ENCODE measurements at regions not wholly inside any gene's neighbourhood (a gene's known extent, or its start where the extent isn't known, plus 50 kb on each side); places are given as distances from the start of the nearest gene placed in this dataset.

DNA sequence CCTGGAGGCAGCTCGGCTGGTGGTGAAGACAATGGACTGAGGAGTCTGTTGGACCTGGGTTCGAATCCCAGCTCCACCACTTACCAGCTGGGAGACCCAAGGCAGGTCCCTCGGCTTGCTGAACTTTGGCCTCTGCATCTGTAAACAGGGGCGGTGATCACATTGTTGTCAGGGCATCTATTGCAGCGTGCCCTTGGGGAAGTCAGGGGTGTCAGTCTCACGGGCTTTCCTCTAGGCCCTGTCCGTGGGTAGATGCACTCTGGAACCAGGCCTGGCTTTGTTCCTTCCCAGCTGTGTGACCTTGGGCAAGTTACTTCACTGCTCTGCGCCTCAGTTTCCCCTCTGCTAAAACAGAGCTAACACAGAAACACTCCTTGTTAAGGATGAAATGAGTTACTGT lies 68.8 kb upstream of the SLC6A6 start:
- TF ChIP-seq CTCF (IDR thresholded peaks at IDR 0.05; ENCODE audit: extremely low read depth in 1 of 2, insufficient read depth in 1 of 2, low read depth in 1 of 2, low read length in 2 of 2) (no peak), FOS (IDR thresholded peaks at IDR 0.05; ENCODE audit: borderline replicate concordance, insufficient read depth, low read length) (no peak), POLR2A (IDR thresholded peaks at IDR 0.05; ENCODE audit: low read depth, low read length) (no peak)
- TF ChIP-seq, protein P1, sequence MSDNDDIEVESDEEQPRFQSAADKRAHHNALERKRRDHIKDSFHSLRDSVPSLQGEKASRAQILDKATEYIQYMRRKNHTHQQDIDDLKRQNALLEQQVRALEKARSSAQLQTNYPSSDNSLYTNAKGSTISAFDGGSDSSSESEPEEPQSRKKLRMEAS (IDR thresholded peaks at IDR 0.05; ENCODE audit: insufficient read depth, insufficient read length) = no peak
